A549 (cell line): ENCODE measurements at regions not wholly inside any gene's neighbourhood (a gene's known extent, or its start where the extent isn't known, plus 50 kb on each side); places are given as distances from the start of the nearest gene placed in this dataset.
"Not testable (repeated sequence)": the region's sequence is repeated elsewhere in the genome, so short reads cannot be mapped to it uniquely, and the experiment has no call there.

Experiments used
- ATAC-seq, 2 experiments: fragments of 200-7000 bp in 1 of 2; fragments of >200 bp in 1 of 2; cut with Nextera tagmentation in 1 of 2; cut with Tn5 transposase in 1 of 2; 3 replicates each; pipeline versions ENCODE4 v1.8.0 to v1.9.1; 2018 to 2020; ENCODE audit warnings: mild to moderate bottlenecking in 1 of 2, moderate library complexity in 1 of 2
- CTCF ChIA-PET: fragments of 300-600 bp; sonication (Branson Sonifier 250); formaldehyde crosslinking; extraction: SDS; loops from one replicate; lab custom pipeline; 2021; ENCODE audit warnings: antibody characterized with exemption, inconsistent platforms; lab: Yijun Ruan, JAX
- POLR2A ChIA-PET: fragments of 350-600 bp; formaldehyde crosslinking; extraction: SDS; loops from one replicate; lab custom pipeline; 2021; ENCODE audit warnings: antibody characterized with exemption, inconsistent platforms; lab: Yijun Ruan, JAX
- DNase-seq, 2 experiments: peaks; one replicate each; pipeline versions ENCODE4 v3.0.0 to v3.0.0-alpha.2; 2011 to 2016; ENCODE audit warnings: low read depth in 1 of 2, low spot score in 1 of 2
- FAIRE-seq: peaks from 2 replicates; lab custom pipeline; 2011; peaks lifted over from hg19 to GRCh38; lab: Jason Lieb, UNC
- H3K27ac ChIP-seq, 2 experiments: fragments of >200 bp; sonication (Bioruptor Twin); formaldehyde crosslinking; 3 replicates each; pipeline ENCODE4 v1.5.1; 2016 to 2017
- H3K4me1 ChIP-seq: fragments of >200 bp; sonication (Bioruptor Twin); formaldehyde crosslinking; 3 replicates; pipeline ENCODE4 v1.6.1; 2016
- H3K4me2 ChIP-seq: fragments of >200 bp; sonication (Bioruptor Twin); formaldehyde crosslinking; 3 replicates; pipeline ENCODE4 v1.6.1; 2016
- H3K4me3 ChIP-seq: fragments of >200 bp; sonication (Bioruptor Twin); formaldehyde crosslinking; 3 replicates; pipeline ENCODE4 v1.5.1; 2016
- H3K9me3 ChIP-seq: fragments of >200 bp; sonication (Bioruptor Twin); formaldehyde crosslinking; 3 replicates; pipeline ENCODE4 v1.6.1; 2016
- HMGXB4 ChIP-seq: fragments of 250-450 bp; sonication (Bioruptor Pico); IDR thresholded peaks from 2 replicates; pipeline ENCODE4 v1.5.0; 2021; ENCODE audit warnings: mild to moderate bottlenecking, moderate library complexity, borderline replicate concordance
- HOXB13 ChIP-seq: fragments of 250-450 bp; sonication (Bioruptor Pico); IDR thresholded peaks from 2 replicates; pipeline ENCODE4 v1.5.0; 2020; ENCODE audit warnings: low read depth, mild to moderate bottlenecking, moderate library complexity
- NFE2L2 ChIP-seq: fragments of 150-350 bp; conservative IDR thresholded peaks from 2 replicates; pipeline ENCODE4 v1.6.1; 2014; ENCODE audit warnings: low read length
- NPAS2 ChIP-seq: fragments of 250-450 bp; sonication (Bioruptor Pico); IDR thresholded peaks from 2 replicates; pipeline ENCODE4 v1.8.0; 2022; ENCODE audit warnings: mild to moderate bottlenecking, moderate library complexity, borderline replicate concordance
- NR3C1 ChIP-seq: fragments of >200 bp; sonication (Bioruptor Twin); formaldehyde crosslinking; IDR thresholded peaks from 3 replicates; pipeline ENCODE4 v1.6.1; 2017
- PHF8 ChIP-seq: fragments of 200-600 bp; sonication (generic); IDR thresholded peaks from 2 replicates; pipeline ENCODE4 v1.6.1; 2016; ENCODE audit warnings: low read depth, mild to moderate bottlenecking, antibody characterized with exemption, moderate library complexity, borderline replicate concordance
- POLR2AphosphoS2 ChIP-seq: conservative IDR thresholded peaks from 2 replicates; pipeline ENCODE4 v1.6.1; 2012; ENCODE audit warnings: low read length, improper control_type of control experiment, inconsistent platforms
- RCOR1 ChIP-seq: fragments of 150-350 bp; IDR thresholded peaks from 2 replicates; pipeline ENCODE4 v1.6.1; 2014; ENCODE audit warnings: antibody characterized with exemption, low read length, low read depth
- RFX5 ChIP-seq: fragments of 450-650 bp; IDR thresholded peaks from 2 replicates; pipeline ENCODE4 v1.7.1; 2014; ENCODE audit warnings: antibody characterized with exemption, mild to moderate bottlenecking, moderate library complexity
- SMC3 ChIP-seq: fragments of >200 bp; sonication (Bioruptor Twin); formaldehyde crosslinking; IDR thresholded peaks from 3 replicates; pipeline ENCODE4 v1.6.1; 2018; ENCODE audit warnings: inconsistent platforms
- ZFP36 ChIP-seq: fragments of 450-650 bp; IDR thresholded peaks from 2 replicates; pipeline ENCODE4 v1.6.1; 2014; ENCODE audit warnings: borderline replicate concordance; ENCODE audit not compliant: partially characterized antibody
- WGBS: methylation state at CpG from one replicate; pipeline ENCODE4 v1.1.6; 2017; ENCODE audit errors: missing lambda C conversion rate; 5-methylcytosine and 5-hydroxymethylcytosine counted together
- TF ChIP-seq, protein P1 (sequence below): fragments of >200 bp; sonication (Bioruptor Twin); formaldehyde crosslinking; IDR thresholded peaks from 3 replicates; pipeline ENCODE4 v1.5.1; 2016

GRCh38 chr6:98054453-98054852 is 771.4 kb upstream of the MMS22L start (continued):
- no peak for TF ChIP-seq PHF8
- no peak for TF ChIP-seq POLR2AphosphoS2

DNA sequence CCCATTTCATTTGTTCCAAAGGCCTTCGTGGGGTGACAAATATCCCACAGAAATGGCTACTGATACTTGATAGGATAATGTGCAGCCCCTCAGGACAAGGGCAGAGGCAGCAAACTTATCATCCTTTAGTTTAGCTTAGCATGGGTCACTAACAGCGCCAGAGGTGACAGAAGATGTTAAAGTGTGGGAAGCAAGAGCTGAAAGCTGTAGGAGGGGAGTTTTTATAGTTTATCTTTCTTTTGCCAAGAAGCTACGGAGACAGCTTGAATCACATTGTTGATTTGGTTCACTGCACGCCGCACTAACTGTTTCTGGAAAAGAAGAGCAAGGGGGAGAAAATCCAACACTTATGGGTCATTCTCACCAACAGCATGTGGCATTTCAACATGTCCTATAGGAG is 773.9 kb upstream of the MMS22L start:
- FAIRE-seq (no peak), DNase-seq (no peak), ATAC-seq (no peak)
- ChIA-PET CTCF (no interaction called here), POLR2A (no interaction called here)
- H3K27ac ChIP-seq: no peak overlapping the region
- H3K4me3 ChIP-seq: no peak overlapping the region
- H3K4me1 ChIP-seq: no peaks in the 10 kb centered on the region
- no peaks in the 10 kb centered on the region for H3K9me3 ChIP-seq
- H3K4me2 ChIP-seq: no peak overlapping the region
- 34% methylated on average over 5 of the region's 5 CpGs for WGBS
- TF ChIP-seq NR3C1 (no peak), NPAS2 (CRISPR knock-in tag) (no peak), HOXB13 (CRISPR knock-in tag) (no peak)
- TF ChIP-seq, protein P1, sequence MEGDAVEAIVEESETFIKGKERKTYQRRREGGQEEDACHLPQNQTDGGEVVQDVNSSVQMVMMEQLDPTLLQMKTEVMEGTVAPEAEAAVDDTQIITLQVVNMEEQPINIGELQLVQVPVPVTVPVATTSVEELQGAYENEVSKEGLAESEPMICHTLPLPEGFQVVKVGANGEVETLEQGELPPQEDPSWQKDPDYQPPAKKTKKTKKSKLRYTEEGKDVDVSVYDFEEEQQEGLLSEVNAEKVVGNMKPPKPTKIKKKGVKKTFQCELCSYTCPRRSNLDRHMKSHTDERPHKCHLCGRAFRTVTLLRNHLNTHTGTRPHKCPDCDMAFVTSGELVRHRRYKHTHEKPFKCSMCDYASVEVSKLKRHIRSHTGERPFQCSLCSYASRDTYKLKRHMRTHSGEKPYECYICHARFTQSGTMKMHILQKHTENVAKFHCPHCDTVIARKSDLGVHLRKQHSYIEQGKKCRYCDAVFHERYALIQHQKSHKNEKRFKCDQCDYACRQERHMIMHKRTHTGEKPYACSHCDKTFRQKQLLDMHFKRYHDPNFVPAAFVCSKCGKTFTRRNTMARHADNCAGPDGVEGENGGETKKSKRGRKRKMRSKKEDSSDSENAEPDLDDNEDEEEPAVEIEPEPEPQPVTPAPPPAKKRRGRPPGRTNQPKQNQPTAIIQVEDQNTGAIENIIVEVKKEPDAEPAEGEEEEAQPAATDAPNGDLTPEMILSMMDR: no peak
- TF ChIP-seq, all 56 proteins: peak for 0

DNA sequence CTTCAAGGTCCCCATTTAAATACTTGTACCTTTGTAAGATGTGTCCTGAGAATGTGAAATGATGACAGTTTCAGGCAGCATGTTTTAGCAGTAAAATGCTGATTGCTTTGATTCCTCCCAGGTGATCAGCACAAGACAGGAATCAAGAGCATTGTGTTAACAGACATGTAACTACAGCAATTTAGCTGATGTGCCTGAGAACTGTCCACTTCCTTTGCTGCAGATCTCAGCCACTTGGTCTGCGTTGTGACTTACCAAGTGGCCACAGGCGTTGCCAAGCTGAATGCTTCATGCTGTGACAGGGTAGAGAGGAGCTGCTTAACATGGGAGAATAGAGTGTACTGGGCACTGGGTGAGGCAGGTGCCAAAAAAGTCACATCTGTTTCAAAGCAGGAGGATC is 767.0 kb upstream of the POU3F2 start:
- TF ChIP-seq RCOR1 (no peak), RFX5 (no peak), HMGXB4 (CRISPR knock-in tag) (no peak), NFE2L2 (no peak), SMC3 (no peak), ZFP36 (no peak)
- TF ChIP-seq, protein P1: no peak
- 5% methylated on average over 2 of the region's 2 CpGs for WGBS
- Histone ChIP-seq H3K4me2 (no peak overlapping the region), H3K4me1 (no peaks in the 10 kb centered on the region), H3K4me3 (no peak overlapping the region), H3K27ac (no peak overlapping the region), H3K9me3 (no peaks in the 10 kb centered on the region)
- CTCF ChIA-PET: no interaction called here
- ATAC-seq (no peak), DNase-seq (no peak), FAIRE-seq (no peak)
- POLR2A ChIA-PET: no interaction called here

GRCh38 chr6:98088537-98088936 is 745.8 kb upstream of the POU3F2 start:
- WGBS: 53% methylated on average over 3 of the region's 8 CpGs
- CTCF ChIA-PET, H3K4me3 ChIP-seq, H3K9me3 ChIP-seq, H3K4me1 ChIP-seq, ATAC-seq, H3K27ac ChIP-seq, FAIRE-seq, DNase-seq, POLR2A ChIA-PET, H3K4me2 ChIP-seq: not testable (repeated sequence)
